Heart left ventricle (tissue), 13 donors: ENCODE measurements at regions not wholly inside any gene's neighbourhood (a gene's known extent, or its start where the extent isn't known, plus 50 kb on each side); places are given as distances from the start of the nearest gene placed in this dataset.

Experiments
- CTCF ChIP-seq, 12 donors: fragments of 200-600 bp; sonication (generic) in 4 of 12; IDR thresholded peaks; one replicate each; pipeline versions ENCODE4 v1.5.0 to v1.8.0; 2018 to 2022; ENCODE audit warnings: antibody characterized with exemption in 12 of 12, mild to moderate bottlenecking in 5 of 12
- POLR2A ChIP-seq, 2 donors: fragments of 450-650 bp; IDR thresholded peaks; one replicate each; pipeline ENCODE4 v1.6.1; 2017; ENCODE audit warnings: antibody characterized with exemption in 2 of 2, mild to moderate bottlenecking in 2 of 2, moderate library complexity in 2 of 2
- donor health status: ischemic (EF 13 %, LVEDD 7.1; RV severe dilation, severe dysfunction).
- donor health status: DM: no; HTN: yes; CAD: no.
- donor health status: DM: no; HTN: no; CAD: no.
- donor health status: ischemic (EF 25% LVEDD 6.9; RV normal size, moderate dysfunction).
- donor health status: ischemic (EF 25% LVEDD 5.7; RV mildly dilated, moderate dysfunction).
- donor health status: ischemic (EF 35%, LVEDD 5.7; RV mildly dilated, moderate dysfunction).
- donor health status: nonischemic (EF 11% LVEDD 7.7; RV severe dilation, severe dysfunction).
- donor health status: DM: yes; HTN: yes; CAD: no.
- donor health status: PGD.
- donor health status: ischemic (EF 29% LVEDD 5.4; RV normal size, mild dysfunction).
- donor health status: nonischemic (EF 23%, LVEDD 6.1; RV moderate dilation, normal function).

- TF ChIP-seq CTCF (IDR thresholded peaks at IDR 0.05), result no peak
- TF ChIP-seq POLR2A (IDR thresholded peaks at IDR 0.05), result no peak
These were observed 699.7 kb downstream of the TUSC7 start for GRCh38 chr3:117409256-117409655.
